Testis (tissue), 2 donors: ENCODE measurements at regions not wholly inside any gene's neighbourhood (a gene's known extent, or its start where the extent isn't known, plus 50 kb on each side); places are given as distances from the start of the nearest gene placed in this dataset.

Source experiments
- DNase-seq: peaks from one replicate; pipeline ENCODE4 v3.0.0-alpha.2; 2019
- H3K27ac ChIP-seq, 2 donors: fragments of 200-600 bp; sonication (generic); one replicate each; pipeline ENCODE4 v1.5.1; 2019
- H3K27me3 ChIP-seq: fragments of 200-600 bp; sonication (generic); one replicate; pipeline ENCODE4 v1.5.1; 2019
- H3K36me3 ChIP-seq: fragments of 200-600 bp; sonication (generic); one replicate; pipeline ENCODE4 v1.5.1; 2017; ENCODE audit warnings: low read depth; ENCODE audit errors: missing control alignments
- H3K4me1 ChIP-seq: fragments of 200-600 bp; sonication (generic); one replicate; pipeline ENCODE4 v1.5.1; 2019
- H3K4me3 ChIP-seq, 2 donors: fragments of 200-600 bp; sonication (generic); one replicate each; pipeline ENCODE4 v1.5.1; 2017 to 2019
- H3K9me3 ChIP-seq: fragments of 200-600 bp; sonication (generic); one replicate; pipeline ENCODE4 v1.5.1; 2017
- POLR2A ChIP-seq: fragments of 450-650 bp; IDR thresholded peaks from one replicate; pipeline ENCODE4 v1.6.1; 2017; ENCODE audit warnings: antibody characterized with exemption, mild to moderate bottlenecking, moderate library complexity
- WGBS, 2 donors: methylation state at CpG; one replicate each; pipeline ENCODE4 v1.1.5; 2018; 5-methylcytosine and 5-hydroxymethylcytosine counted together
- intact Hi-C: fragments of 100-400 bp; cut with DNase I; formaldehyde crosslinking; loops from one replicate; pipeline ENCODE4 v1.15.1; 2023; ENCODE audit warnings: low total_unique reads
- TF ChIP-seq, protein P1 (sequence below), 3 experiments: fragments of 450-650 bp in 2 of 3; fragments of 200-600 bp in 1 of 3; sonication (generic) in 1 of 3; IDR thresholded peaks; one replicate each; pipeline ENCODE4 v1.5.1; 2016 to 2019; ENCODE audit warnings: antibody characterized with exemption in 3 of 3, mild to moderate bottlenecking in 2 of 3, moderate library complexity in 1 of 3

DNA sequence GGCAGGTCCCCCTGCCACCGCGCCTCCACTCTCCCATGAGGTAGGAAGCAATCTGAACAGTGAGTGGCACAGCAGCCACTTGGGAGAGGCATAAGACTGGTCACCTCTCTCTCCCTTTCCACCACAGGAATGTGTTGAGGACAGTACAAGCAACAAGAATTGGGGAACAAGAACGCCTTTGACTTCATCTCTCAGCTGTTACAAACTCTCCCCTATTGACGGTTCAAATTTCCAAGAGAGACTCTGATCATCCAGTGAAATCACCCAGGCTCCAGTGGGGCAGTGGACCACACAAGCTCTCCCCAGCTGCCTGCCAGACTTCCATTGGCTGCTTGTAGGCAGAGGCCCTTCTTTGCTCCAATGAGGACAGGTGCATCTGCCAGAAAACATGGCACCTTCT is 249.9 kb upstream of the JUN start:
- Histone ChIP-seq H3K27me3 (no peaks in the 10 kb centered on the region), H3K9me3 (no peaks in the 10 kb centered on the region), H3K4me3 (no peak overlapping the region), H3K36me3 (no peaks in the 10 kb centered on the region), H3K4me1 (no peaks in the 10 kb centered on the region), H3K27ac (no peak overlapping the region)
- no peak for DNase-seq
- intact Hi-C loops: no loop called here
- 84 to 93% methylated on average over 4 of the region's 4 CpGs for WGBS, 2 donors
- TF ChIP-seq, protein P1, sequence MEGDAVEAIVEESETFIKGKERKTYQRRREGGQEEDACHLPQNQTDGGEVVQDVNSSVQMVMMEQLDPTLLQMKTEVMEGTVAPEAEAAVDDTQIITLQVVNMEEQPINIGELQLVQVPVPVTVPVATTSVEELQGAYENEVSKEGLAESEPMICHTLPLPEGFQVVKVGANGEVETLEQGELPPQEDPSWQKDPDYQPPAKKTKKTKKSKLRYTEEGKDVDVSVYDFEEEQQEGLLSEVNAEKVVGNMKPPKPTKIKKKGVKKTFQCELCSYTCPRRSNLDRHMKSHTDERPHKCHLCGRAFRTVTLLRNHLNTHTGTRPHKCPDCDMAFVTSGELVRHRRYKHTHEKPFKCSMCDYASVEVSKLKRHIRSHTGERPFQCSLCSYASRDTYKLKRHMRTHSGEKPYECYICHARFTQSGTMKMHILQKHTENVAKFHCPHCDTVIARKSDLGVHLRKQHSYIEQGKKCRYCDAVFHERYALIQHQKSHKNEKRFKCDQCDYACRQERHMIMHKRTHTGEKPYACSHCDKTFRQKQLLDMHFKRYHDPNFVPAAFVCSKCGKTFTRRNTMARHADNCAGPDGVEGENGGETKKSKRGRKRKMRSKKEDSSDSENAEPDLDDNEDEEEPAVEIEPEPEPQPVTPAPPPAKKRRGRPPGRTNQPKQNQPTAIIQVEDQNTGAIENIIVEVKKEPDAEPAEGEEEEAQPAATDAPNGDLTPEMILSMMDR (IDR thresholded peaks at IDR 0.05): no peak
- TF ChIP-seq POLR2A: no peak

DNA sequence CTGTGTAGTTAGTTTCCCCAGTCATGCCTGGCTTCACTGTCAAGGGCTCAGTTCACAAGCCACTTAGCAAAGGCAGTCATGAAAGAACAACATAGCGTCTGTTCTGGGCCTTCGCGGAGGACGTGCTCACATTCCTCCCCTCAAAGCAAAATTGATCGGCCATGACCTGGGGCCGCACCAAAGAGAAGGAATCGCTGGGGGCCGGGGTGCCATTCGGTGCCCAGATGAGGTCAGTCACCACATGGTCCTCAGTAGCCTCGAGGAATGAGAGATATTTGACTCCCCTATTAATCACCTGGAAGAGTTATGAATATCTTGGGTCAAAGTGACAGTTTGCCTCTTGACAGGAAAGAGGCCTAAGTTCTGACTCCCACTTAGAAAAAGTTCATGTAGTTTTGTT is 251.1 kb upstream of the JUN start:
- no peaks in the 10 kb centered on the region for H3K4me1 ChIP-seq
- DNase-seq: no peak
- H3K36me3 ChIP-seq: no peaks in the 10 kb centered on the region
- H3K27me3 ChIP-seq: no peaks in the 10 kb centered on the region
- WGBS, 2 donors: 66 to 77% methylated on average over 10 of the region's 10 CpGs
- no peak overlapping the region for H3K27ac ChIP-seq
- TF ChIP-seq, protein P1 (IDR thresholded peaks at IDR 0.05): no peak
- TF ChIP-seq POLR2A: no peak
- intact Hi-C loops: no loop called here
- no peaks in the 10 kb centered on the region for H3K9me3 ChIP-seq
- no peak overlapping the region for H3K4me3 ChIP-seq

DNA sequence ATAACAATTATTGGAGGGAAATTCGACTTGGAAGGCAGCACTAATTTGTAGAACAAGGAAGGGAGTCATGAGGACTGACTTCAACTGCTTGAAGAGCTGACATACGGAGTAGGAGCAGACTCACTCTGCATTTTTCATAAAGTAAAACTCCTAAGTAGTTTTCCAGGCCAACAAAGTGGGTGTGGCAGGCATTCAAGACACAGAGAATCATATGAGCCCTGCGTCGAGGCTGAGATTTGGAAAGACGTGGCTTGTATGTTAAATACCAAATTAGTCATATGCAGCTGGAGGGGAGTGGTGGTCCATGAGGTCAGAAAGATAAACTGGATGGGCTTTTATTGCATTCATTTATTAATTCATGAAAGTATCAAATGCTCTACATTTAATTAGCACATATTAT is 255.7 kb upstream of the JUN start:
- Histone ChIP-seq H3K4me1 (peaks cover 6% of the 10 kb centered on the region), H3K36me3 (no peaks in the 10 kb centered on the region), H3K27ac (no peak overlapping the region), H3K27me3 (no peaks in the 10 kb centered on the region), H3K9me3 (no peaks in the 10 kb centered on the region), H3K4me3 (no peak overlapping the region)
- WGBS, 2 donors: 85 to 88% methylated on average over 5 of the region's 5 CpGs
- intact Hi-C loops: no loop called here
- DNase-seq: no peak
- TF ChIP-seq POLR2A: no peak
- TF ChIP-seq, protein P1 (IDR thresholded peaks at IDR 0.05): no peak

DNA sequence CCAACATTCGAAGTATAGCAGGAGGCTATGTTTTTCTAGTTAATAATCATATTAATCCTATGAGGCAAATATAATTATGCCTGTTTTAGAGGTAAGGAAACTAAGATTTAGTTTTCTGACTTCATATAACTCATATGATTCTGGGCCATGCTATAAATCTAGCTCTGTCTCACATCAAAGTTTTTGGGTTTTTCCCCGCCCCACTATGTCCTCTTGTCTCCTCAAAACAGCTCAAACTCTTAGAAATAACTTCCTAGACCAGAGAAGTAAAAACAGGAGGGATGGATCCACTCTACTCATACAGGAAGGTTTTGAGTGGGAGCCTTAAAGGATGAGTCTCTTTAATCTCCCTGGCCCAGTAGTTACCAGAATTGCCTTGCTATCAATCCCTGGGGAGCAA is 256.4 kb upstream of the FGGY start:
- no peak for DNase-seq
- Histone ChIP-seq H3K9me3 (no peaks in the 10 kb centered on the region), H3K27ac (no peak overlapping the region), H3K36me3 (no peaks in the 10 kb centered on the region), H3K4me1 (peaks cover 6% of the 10 kb centered on the region), H3K27me3 (no peaks in the 10 kb centered on the region), H3K4me3 (no peak overlapping the region)
- 90 to 94% methylated on average over 2 of the region's 2 CpGs for WGBS, 2 donors
- TF ChIP-seq, protein P1 (IDR thresholded peaks at IDR 0.05): no peak
- no peak for TF ChIP-seq POLR2A
- intact Hi-C loops: no loop called here

DNA sequence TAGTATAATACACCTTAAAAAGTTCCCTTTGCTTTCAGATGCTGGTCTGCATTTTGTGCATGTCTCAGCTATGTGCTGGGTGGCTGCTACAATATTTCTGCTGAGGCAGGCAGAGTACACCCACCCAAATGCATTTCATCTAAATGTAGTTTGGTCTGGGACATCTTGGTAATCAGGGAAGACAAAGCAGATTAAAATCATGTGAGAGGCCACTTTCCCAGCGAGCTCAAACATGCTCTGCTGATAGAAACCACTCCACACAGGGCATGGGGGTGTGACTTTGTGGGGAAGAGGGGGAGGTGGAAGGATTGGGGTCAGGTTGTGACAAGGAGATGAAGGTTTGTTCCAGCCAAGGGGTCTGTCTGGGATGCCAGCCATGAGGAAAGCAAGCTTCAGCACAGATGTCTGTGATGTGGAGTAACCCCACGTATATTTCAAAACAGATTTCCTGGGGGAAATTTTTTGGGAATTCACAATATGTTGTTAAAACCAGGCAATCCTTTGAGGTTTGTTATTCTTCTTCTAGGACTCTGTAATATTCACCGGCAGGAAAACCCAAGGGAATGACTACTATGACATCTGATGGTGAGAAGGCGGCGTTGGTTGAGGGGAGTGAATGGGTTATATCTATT is 255.1 kb upstream of the FGGY start:
- no peak overlapping the region for H3K27ac ChIP-seq
- no peak for DNase-seq
- H3K27me3 ChIP-seq: no peaks in the 10 kb centered on the region
- TF ChIP-seq POLR2A: no peak
- TF ChIP-seq, protein P1 (IDR thresholded peaks at IDR 0.05): no peak
- H3K4me1 ChIP-seq: peaks cover 6% of the 10 kb centered on the region
- intact Hi-C loops: no loop called here
- H3K36me3 ChIP-seq: no peaks in the 10 kb centered on the region
- H3K9me3 ChIP-seq: no peaks in the 10 kb centered on the region
- H3K4me3 ChIP-seq: no peak overlapping the region
- 65 to 78% methylated on average over 5 of the region's 5 CpGs for WGBS, 2 donors
